ENCODE measurements at regions not wholly inside any gene's neighbourhood (a gene's known extent, or its start where the extent isn't known, plus 50 kb on each side); places are given as distances from the start of the nearest gene placed in this dataset.

DNA sequence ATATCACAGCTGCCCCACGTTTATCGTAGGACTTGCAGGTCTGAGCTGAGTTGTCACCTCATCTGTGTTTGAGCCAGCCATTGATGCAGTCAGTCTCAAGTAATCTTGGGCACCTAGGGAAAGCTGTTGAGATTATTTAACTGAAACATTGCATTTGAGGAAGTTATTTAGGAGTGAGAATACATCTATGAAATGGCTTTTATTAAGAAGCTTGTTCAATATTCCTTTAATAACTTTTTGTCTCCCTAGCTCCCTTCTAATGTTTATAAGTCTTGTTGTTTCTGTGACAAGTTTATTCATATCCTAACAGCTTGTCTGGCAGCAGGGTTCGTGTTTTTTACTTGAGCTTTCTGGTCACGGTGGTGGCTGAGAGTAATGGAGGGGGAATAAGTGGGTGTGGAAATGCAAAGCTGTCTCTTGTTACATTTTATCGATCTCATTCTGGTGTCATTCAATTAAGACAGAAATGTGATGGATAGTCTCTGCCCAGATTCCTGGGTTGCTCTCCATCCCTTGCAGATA is 555.9 kb downstream of the USP25 start:
- TF ChIP-seq POLR2AphosphoS5 (IDR thresholded peaks at IDR 0.05; ENCODE audit: borderline replicate concordance, low read depth, low read length) (no peak), EZH2 (IDR thresholded peaks at IDR 0.05) (no peak)

Measured in SK-N-MC (cell line).